ENCODE measurements at regions not wholly inside any gene's neighbourhood (a gene's known extent, or its start where the extent isn't known, plus 50 kb on each side); places are given as distances from the start of the nearest gene placed in this dataset.

GRCh38 chr6:106025655-106026054, 60.5 kb upstream of the PRDM1 start:
- intact Hi-C loops (cut with micrococcal nuclease) = no loop called here
- H3K4me3 ChIP-seq (replicated peaks in 1 of 3; ENCODE audit: low read depth in 2 of 3, low read length in 3 of 3) = no peak overlapping the region
- TF ChIP-seq CTCF (IDR thresholded peaks at IDR 0.05) = no peak
- H3K27me3 ChIP-seq (ENCODE audit: control insufficient read depth in 2 of 2, insufficient read depth in 2 of 2, low read length in 2 of 2) = peaks cover 0 to 2% of the 10 kb centered on the region in 2 donors
- no peaks in the 10 kb centered on the region for H3K79me2 ChIP-seq (ENCODE audit: insufficient read depth, low read length)
- Mint-ChIP-seq H3K27me3 (ENCODE audit: low read depth in 3 of 3) (peaks cover 2 to 9% (median 8%) of the 10 kb centered on the region in 3 donors), H3K4me1 (peaks cover 13% of the 10 kb centered on the region), H3K27ac (no peak overlapping the region), H3K9me3 (peaks cover 0 to 2% (median 0%) of the 10 kb centered on the region in 7 donors), H3K36me3 (no peaks in the 10 kb centered on the region), H3K4me3 (no peak overlapping the region)
- no peaks in the 10 kb centered on the region for H4K20me1 ChIP-seq (ENCODE audit: insufficient read depth, low read length)
- H3K36me3 ChIP-seq (replicated peaks in 1 of 2; ENCODE audit: control insufficient read depth in 1 of 2, insufficient read depth in 2 of 2, low read length in 2 of 2) = no peaks in the 10 kb centered on the region
- no peak overlapping the region for H3K9ac ChIP-seq (ENCODE audit: insufficient read depth, low read length, poor library complexity, severe bottlenecking)
- no peak overlapping the region for H2AFZ ChIP-seq (ENCODE audit: insufficient read depth, low read depth, low read length, poor library complexity, severe bottlenecking)
- H3K9me3 ChIP-seq (replicated peaks in 1 of 2; ENCODE audit: control insufficient read depth in 1 of 2, insufficient read depth in 1 of 2, low read length in 2 of 2) = no peaks in the 10 kb centered on the region
- H3K4me1 ChIP-seq (ENCODE audit: control insufficient read depth in 1 of 2, insufficient read depth in 2 of 2, low read length in 2 of 2) = peaks cover 0 to 10% of the 10 kb centered on the region in 2 donors
- H3K27ac ChIP-seq (ENCODE audit: low read depth in 1 of 2, low read length in 2 of 2) = no peak overlapping the region
- no peak for DNase-seq
- no peak overlapping the region for H3K4me2 ChIP-seq (replicated peaks; ENCODE audit: extremely low read depth, low read length, poor library complexity, severe bottlenecking)

- no peaks in the 10 kb centered on the region for H3K9me3 ChIP-seq (replicated peaks in 1 of 2; ENCODE audit: control insufficient read depth in 1 of 2, insufficient read depth in 1 of 2, low read length in 2 of 2)
- intact Hi-C loops (cut with micrococcal nuclease) = no loop called here
- no CpG with 5 or more reads among the region's 5 CpGs for WGBS (ENCODE audit: insufficient coverage)
- Mint-ChIP-seq H3K9me3 (peaks cover 0 to 2% (median 0%) of the 10 kb centered on the region in 7 donors), H3K4me1 (peaks cover 13% of the 10 kb centered on the region), H3K27me3 (ENCODE audit: low read depth in 3 of 3) (peaks cover 2 to 10% (median 3%) of the 10 kb centered on the region in 3 donors), H3K4me3 (no peak overlapping the region), H3K36me3 (no peaks in the 10 kb centered on the region), H3K27ac (no peak overlapping the region)
- H3K79me2 ChIP-seq (ENCODE audit: insufficient read depth, low read length) = no peaks in the 10 kb centered on the region
- H3K36me3 ChIP-seq (replicated peaks in 1 of 2; ENCODE audit: control insufficient read depth in 1 of 2, insufficient read depth in 2 of 2, low read length in 2 of 2) = no peaks in the 10 kb centered on the region
- H2AFZ ChIP-seq (ENCODE audit: insufficient read depth, low read depth, low read length, poor library complexity, severe bottlenecking) = no peak overlapping the region
- no peak overlapping the region for H3K9ac ChIP-seq (ENCODE audit: insufficient read depth, low read length, poor library complexity, severe bottlenecking)
- TF ChIP-seq CTCF (IDR thresholded peaks at IDR 0.05) = no peak
- no peaks in the 10 kb centered on the region for H4K20me1 ChIP-seq (ENCODE audit: insufficient read depth, low read length)
- peaks cover 0 to 2% of the 10 kb centered on the region in 2 donors for H3K27me3 ChIP-seq (ENCODE audit: control insufficient read depth in 2 of 2, insufficient read depth in 2 of 2, low read length in 2 of 2)
- no peak overlapping the region for H3K4me3 ChIP-seq (replicated peaks in 1 of 3; ENCODE audit: low read depth in 2 of 3, low read length in 3 of 3)
- no peak overlapping the region for H3K27ac ChIP-seq (ENCODE audit: low read depth in 1 of 2, low read length in 2 of 2)
- no peak for DNase-seq
- no peak overlapping the region for H3K4me2 ChIP-seq (replicated peaks; ENCODE audit: extremely low read depth, low read length, poor library complexity, severe bottlenecking)
- H3K4me1 ChIP-seq (ENCODE audit: control insufficient read depth in 1 of 2, insufficient read depth in 2 of 2, low read length in 2 of 2) = peaks cover 0 to 10% of the 10 kb centered on the region in 2 donors
These were observed 63.3 kb upstream of the PRDM1 start for GRCh38 chr6:106022801-106023200.
